ENCODE measurements at regions not wholly inside any gene's neighbourhood (a gene's known extent, or its start where the extent isn't known, plus 50 kb on each side); places are given as distances from the start of the nearest gene placed in this dataset.

DNA sequence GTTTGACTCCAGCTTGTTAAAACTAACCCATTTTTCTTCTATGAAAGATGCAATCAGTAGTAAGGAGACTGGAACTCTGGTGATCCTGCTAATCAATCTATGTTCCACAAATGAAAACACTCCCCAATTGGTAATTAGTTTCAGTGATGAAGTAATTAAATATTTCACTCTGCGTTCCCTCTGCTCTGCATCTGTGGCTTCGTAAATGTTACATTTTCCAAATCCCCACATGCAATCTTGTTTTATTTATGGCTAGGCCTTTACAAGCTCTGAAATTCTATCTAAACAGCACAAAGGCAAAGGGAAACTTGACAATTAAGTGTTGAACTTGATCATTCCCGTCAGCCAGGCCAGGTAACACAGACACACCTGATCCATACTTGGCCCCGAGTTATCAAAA lies 231.4 kb upstream of the OSR1 start:
- Histone ChIP-seq H3K27me3 (ENCODE audit: insufficient read depth, low read length) (no peaks in the 10 kb centered on the region), H2AFZ (ENCODE audit: low read length) (no peak overlapping the region), H3K9ac (ENCODE audit: low read length) (no peak overlapping the region), H3K79me2 (ENCODE audit: insufficient read depth, low read length) (no peaks in the 10 kb centered on the region), H3F3A (ENCODE audit: insufficient read depth, low read length) (no peaks in the 10 kb centered on the region), H3K9me3 (ENCODE audit: low read length) (no peaks in the 10 kb centered on the region), H4K20me1 (ENCODE audit: insufficient read depth, low read length) (no peaks in the 10 kb centered on the region), H3K9me2 (ENCODE audit: low read depth, low read length) (no peaks in the 10 kb centered on the region), H3K36me3 (ENCODE audit: insufficient read depth, low read length) (no peaks in the 10 kb centered on the region), H3K27ac (ENCODE audit: low read depth, low read length, poor library complexity, severe bottlenecking) (no peak overlapping the region), H3K4me2 (ENCODE audit: low read length) (no peak overlapping the region), H3K4me1 (ENCODE audit: insufficient read depth, low read length, severe bottlenecking) (no peaks in the 10 kb centered on the region), H3K4me3 (ENCODE audit: low read depth, low read length, poor library complexity, severe bottlenecking) (no peak overlapping the region)
- TF ChIP-seq EZH2 (IDR thresholded peaks at IDR 0.05; ENCODE audit: borderline replicate concordance, low read length), result no peak
- TF ChIP-seq, protein P1, sequence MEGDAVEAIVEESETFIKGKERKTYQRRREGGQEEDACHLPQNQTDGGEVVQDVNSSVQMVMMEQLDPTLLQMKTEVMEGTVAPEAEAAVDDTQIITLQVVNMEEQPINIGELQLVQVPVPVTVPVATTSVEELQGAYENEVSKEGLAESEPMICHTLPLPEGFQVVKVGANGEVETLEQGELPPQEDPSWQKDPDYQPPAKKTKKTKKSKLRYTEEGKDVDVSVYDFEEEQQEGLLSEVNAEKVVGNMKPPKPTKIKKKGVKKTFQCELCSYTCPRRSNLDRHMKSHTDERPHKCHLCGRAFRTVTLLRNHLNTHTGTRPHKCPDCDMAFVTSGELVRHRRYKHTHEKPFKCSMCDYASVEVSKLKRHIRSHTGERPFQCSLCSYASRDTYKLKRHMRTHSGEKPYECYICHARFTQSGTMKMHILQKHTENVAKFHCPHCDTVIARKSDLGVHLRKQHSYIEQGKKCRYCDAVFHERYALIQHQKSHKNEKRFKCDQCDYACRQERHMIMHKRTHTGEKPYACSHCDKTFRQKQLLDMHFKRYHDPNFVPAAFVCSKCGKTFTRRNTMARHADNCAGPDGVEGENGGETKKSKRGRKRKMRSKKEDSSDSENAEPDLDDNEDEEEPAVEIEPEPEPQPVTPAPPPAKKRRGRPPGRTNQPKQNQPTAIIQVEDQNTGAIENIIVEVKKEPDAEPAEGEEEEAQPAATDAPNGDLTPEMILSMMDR (IDR thresholded peaks at IDR 0.05; ENCODE audit: low read length), result no peak

DNA sequence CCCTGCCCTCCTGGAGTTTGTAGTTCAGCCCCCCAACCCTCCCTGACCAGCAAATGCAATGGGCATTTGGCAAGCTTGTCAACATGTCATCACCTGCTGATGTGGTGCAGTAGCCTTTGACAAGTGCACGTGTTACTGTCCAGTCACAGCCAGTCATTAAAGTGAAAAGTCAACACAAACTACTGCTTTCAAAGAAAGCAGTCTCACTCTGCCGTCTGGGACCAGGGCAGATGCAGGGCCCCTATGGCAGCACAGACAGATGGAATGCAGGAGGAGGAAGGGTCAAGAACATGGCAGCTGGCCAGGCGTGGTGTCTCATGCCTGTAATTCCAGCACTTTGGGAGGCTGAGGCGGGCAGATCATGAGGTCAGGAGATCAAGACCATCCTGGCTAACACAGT lies 222.4 kb upstream of the OSR1 start:
- no peak overlapping the region for H3K4me2 ChIP-seq (ENCODE audit: low read length)

DNA sequence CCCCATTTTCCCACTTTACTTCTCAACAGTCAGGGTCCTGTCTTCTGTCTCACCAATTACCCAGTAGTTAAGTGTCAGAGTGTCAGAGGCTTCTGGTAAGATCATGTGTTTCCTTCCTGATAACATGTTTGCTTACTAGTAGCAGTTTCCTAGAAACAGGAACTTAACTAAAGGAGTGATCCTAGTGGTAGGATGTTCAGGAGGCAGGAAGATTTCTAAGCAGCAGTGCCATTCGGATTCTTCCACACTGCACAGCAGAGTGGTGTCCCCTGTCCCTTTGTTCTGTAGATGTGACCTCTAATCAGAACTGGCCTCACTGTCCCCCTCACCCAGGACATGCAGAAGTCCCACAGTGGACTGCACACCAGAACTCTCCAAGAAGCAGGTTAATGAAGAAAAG lies 221.8 kb upstream of the OSR1 start:
- no peak overlapping the region for H3K4me2 ChIP-seq (ENCODE audit: low read length)
- H3F3A ChIP-seq (ENCODE audit: insufficient read depth, low read length), result no peaks in the 10 kb centered on the region
- no peak overlapping the region for H3K4me3 ChIP-seq (ENCODE audit: low read depth, low read length, poor library complexity, severe bottlenecking)
- no peaks in the 10 kb centered on the region for H3K4me1 ChIP-seq (ENCODE audit: insufficient read depth, low read length, severe bottlenecking)
- no peaks in the 10 kb centered on the region for H4K20me1 ChIP-seq (ENCODE audit: insufficient read depth, low read length)
- no peak overlapping the region for H3K9ac ChIP-seq (ENCODE audit: low read length)
- no peaks in the 10 kb centered on the region for H3K9me3 ChIP-seq (ENCODE audit: low read length)
- H3K27ac ChIP-seq (ENCODE audit: low read depth, low read length, poor library complexity, severe bottlenecking), result no peak overlapping the region
- H2AFZ ChIP-seq (ENCODE audit: low read length), result no peak overlapping the region
- TF ChIP-seq, protein P1 (IDR thresholded peaks at IDR 0.05; ENCODE audit: low read length), result no peak
- TF ChIP-seq EZH2 (IDR thresholded peaks at IDR 0.05; ENCODE audit: borderline replicate concordance, low read length), result no peak
- no peaks in the 10 kb centered on the region for H3K79me2 ChIP-seq (ENCODE audit: insufficient read depth, low read length)
- H3K36me3 ChIP-seq (ENCODE audit: insufficient read depth, low read length), result no peaks in the 10 kb centered on the region
- no peaks in the 10 kb centered on the region for H3K27me3 ChIP-seq (ENCODE audit: insufficient read depth, low read length)
- H3K9me2 ChIP-seq (ENCODE audit: low read depth, low read length), result no peaks in the 10 kb centered on the region

More for the DNA sequence above, 222.4 kb upstream of the OSR1 start:
- no peak overlapping the region for H2AFZ ChIP-seq (ENCODE audit: low read length)
- H3K79me2 ChIP-seq (ENCODE audit: insufficient read depth, low read length), result no peaks in the 10 kb centered on the region
- H3F3A ChIP-seq (ENCODE audit: insufficient read depth, low read length), result no peaks in the 10 kb centered on the region
- H3K27me3 ChIP-seq (ENCODE audit: insufficient read depth, low read length), result no peaks in the 10 kb centered on the region
- H4K20me1 ChIP-seq (ENCODE audit: insufficient read depth, low read length), result no peaks in the 10 kb centered on the region
- no peak overlapping the region for H3K4me3 ChIP-seq (ENCODE audit: low read depth, low read length, poor library complexity, severe bottlenecking)
- no peak for TF ChIP-seq EZH2 (IDR thresholded peaks at IDR 0.05; ENCODE audit: borderline replicate concordance, low read length)
- TF ChIP-seq, protein P1 (IDR thresholded peaks at IDR 0.05; ENCODE audit: low read length), result no peak
- no peak overlapping the region for H3K9ac ChIP-seq (ENCODE audit: low read length)
- H3K9me2 ChIP-seq (ENCODE audit: low read depth, low read length), result no peaks in the 10 kb centered on the region
- no peaks in the 10 kb centered on the region for H3K4me1 ChIP-seq (ENCODE audit: insufficient read depth, low read length, severe bottlenecking)
- no peak overlapping the region for H3K27ac ChIP-seq (ENCODE audit: low read depth, low read length, poor library complexity, severe bottlenecking)
- H3K36me3 ChIP-seq (ENCODE audit: insufficient read depth, low read length), result no peaks in the 10 kb centered on the region
- H3K9me3 ChIP-seq (ENCODE audit: low read length), result no peaks in the 10 kb centered on the region

Measured in OCI-LY1 (cell line).